Loucy (cell line): ENCODE measurements at regions not wholly inside any gene's neighbourhood (a gene's known extent, or its start where the extent isn't known, plus 50 kb on each side); places are given as distances from the start of the nearest gene placed in this dataset.

Experiments used
- H2AFZ ChIP-seq: fragments of 200-600 bp; sonication (generic); 2 replicates; pipeline ENCODE4 v1.6.0; 2016; ENCODE audit warnings: antibody characterized with exemption, mild to moderate bottlenecking, low read length, moderate library complexity
- H3F3A ChIP-seq: fragments of 200-600 bp; 2 replicates; pipeline ENCODE4 v1.6.0; 2016; ENCODE audit warnings: antibody characterized with exemption, low read depth, mild to moderate bottlenecking
- H3K27me3 ChIP-seq: fragments of 200-600 bp; sonication (generic); 2 replicates; pipeline ENCODE4 v1.6.1; 2014; ENCODE audit warnings: low read length, mild to moderate bottlenecking; ENCODE audit not compliant: insufficient read depth, poor library complexity, severe bottlenecking
- H3K36me3 ChIP-seq: fragments of 200-600 bp; sonication (generic); 2 replicates; pipeline ENCODE4 v1.6.1; 2016; ENCODE audit warnings: low read length; ENCODE audit not compliant: insufficient read depth
- H3K4me1 ChIP-seq: fragments of 200-600 bp; sonication (generic); 2 replicates; pipeline ENCODE4 v1.5.1; 2014; ENCODE audit warnings: low read length, mild to moderate bottlenecking; ENCODE audit not compliant: insufficient read depth, poor library complexity, severe bottlenecking
- H3K4me2 ChIP-seq: fragments of 200-600 bp; sonication (generic); 2 replicates; pipeline ENCODE4 v1.6.0; 2014; ENCODE audit warnings: antibody characterized with exemption, low read length, low read depth, mild to moderate bottlenecking; ENCODE audit not compliant: poor library complexity, severe bottlenecking
- H3K4me3 ChIP-seq: fragments of 200-600 bp; sonication (generic); 2 replicates; pipeline ENCODE4 v1.5.1; 2014; ENCODE audit warnings: low read length, mild to moderate bottlenecking, mixed read lengths; ENCODE audit not compliant: poor library complexity, severe bottlenecking
- H3K79me2 ChIP-seq: fragments of 200-600 bp; sonication (generic); 2 replicates; pipeline ENCODE4 v1.6.1; 2014; ENCODE audit warnings: low read length; ENCODE audit not compliant: insufficient read depth
- H3K9ac ChIP-seq: fragments of 200-600 bp; sonication (generic); 2 replicates; pipeline ENCODE4 v1.6.0; 2014; ENCODE audit warnings: mild to moderate bottlenecking, low read depth, low read length, moderate library complexity; ENCODE audit not compliant: poor library complexity, severe bottlenecking
- H3K9me2 ChIP-seq: fragments of 200-600 bp; sonication (generic); replicated peaks from 2 replicates; pipeline ENCODE4 v1.6.1; 2016; ENCODE audit warnings: low read depth, low read length, mixed read lengths
- H3K9me3 ChIP-seq: fragments of 200-600 bp; sonication (generic); 2 replicates; pipeline ENCODE4 v1.6.1; 2014; ENCODE audit warnings: mild to moderate bottlenecking, antibody characterized with exemption, low read length, low read depth; ENCODE audit not compliant: insufficient read depth
- H4K20me1 ChIP-seq: fragments of 200-600 bp; sonication (generic); 2 replicates; pipeline ENCODE4 v1.6.0; 2014; ENCODE audit warnings: antibody characterized with exemption, low read length, mild to moderate bottlenecking; ENCODE audit not compliant: insufficient read depth, poor library complexity, severe bottlenecking
- EZH2phosphoT487 ChIP-seq: fragments of 200-600 bp; IDR thresholded peaks from 2 replicates; pipeline ENCODE4 v1.6.1; 2018; ENCODE audit warnings: antibody characterized with exemption, mild to moderate bottlenecking, moderate library complexity, borderline replicate concordance
- TF ChIP-seq, protein P1 (sequence below): fragments of 200-600 bp; sonication (generic); conservative IDR thresholded peaks from 2 replicates; pipeline ENCODE4 v1.5.1; 2014; ENCODE audit warnings: mild to moderate bottlenecking, antibody characterized with exemption, low read length

DNA sequence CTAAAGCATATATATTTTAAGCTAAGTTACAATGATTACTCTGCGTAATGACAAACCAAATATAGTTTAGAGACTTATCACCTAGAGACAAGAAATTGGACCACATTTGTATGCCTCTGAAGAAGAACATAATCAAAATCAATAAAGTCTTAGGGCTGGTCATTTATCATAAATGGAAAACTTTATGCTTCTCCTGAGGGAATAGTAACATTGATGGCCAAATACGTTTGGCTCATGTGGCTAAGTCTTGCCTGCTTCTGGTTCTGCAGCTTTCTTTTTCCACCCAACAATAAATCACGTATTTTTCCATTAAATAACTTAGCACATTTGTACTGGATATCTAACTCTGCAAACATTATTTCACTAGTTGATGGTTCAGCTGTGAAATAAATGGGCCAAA is 458.4 kb downstream of the SLITRK1 start:
- H3K4me2 ChIP-seq, result no peak overlapping the region
- H3K36me3 ChIP-seq, result no peaks in the 10 kb centered on the region
- no peaks in the 10 kb centered on the region for H4K20me1 ChIP-seq

GRCh38 chr13:83423381-83423780 is 458.9 kb downstream of the SLITRK1 start:
- Histone ChIP-seq H4K20me1 (no peaks in the 10 kb centered on the region), H3K4me3 (no peak overlapping the region), H3K27me3 (no peaks in the 10 kb centered on the region), H2AFZ (no peak overlapping the region), H3K4me1 (no peaks in the 10 kb centered on the region), H3K9me3 (no peaks in the 10 kb centered on the region), H3K9me2 (no peaks in the 10 kb centered on the region), H3K4me2 (no peak overlapping the region), H3K36me3 (no peaks in the 10 kb centered on the region), H3K9ac (no peak overlapping the region), H3F3A (no peaks in the 10 kb centered on the region), H3K79me2 (no peaks in the 10 kb centered on the region)
- TF ChIP-seq EZH2phosphoT487, result no peak
- TF ChIP-seq, protein P1, sequence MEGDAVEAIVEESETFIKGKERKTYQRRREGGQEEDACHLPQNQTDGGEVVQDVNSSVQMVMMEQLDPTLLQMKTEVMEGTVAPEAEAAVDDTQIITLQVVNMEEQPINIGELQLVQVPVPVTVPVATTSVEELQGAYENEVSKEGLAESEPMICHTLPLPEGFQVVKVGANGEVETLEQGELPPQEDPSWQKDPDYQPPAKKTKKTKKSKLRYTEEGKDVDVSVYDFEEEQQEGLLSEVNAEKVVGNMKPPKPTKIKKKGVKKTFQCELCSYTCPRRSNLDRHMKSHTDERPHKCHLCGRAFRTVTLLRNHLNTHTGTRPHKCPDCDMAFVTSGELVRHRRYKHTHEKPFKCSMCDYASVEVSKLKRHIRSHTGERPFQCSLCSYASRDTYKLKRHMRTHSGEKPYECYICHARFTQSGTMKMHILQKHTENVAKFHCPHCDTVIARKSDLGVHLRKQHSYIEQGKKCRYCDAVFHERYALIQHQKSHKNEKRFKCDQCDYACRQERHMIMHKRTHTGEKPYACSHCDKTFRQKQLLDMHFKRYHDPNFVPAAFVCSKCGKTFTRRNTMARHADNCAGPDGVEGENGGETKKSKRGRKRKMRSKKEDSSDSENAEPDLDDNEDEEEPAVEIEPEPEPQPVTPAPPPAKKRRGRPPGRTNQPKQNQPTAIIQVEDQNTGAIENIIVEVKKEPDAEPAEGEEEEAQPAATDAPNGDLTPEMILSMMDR, result no peak

More for the DNA sequence above, 458.4 kb downstream of the SLITRK1 start:
- H3K4me1 ChIP-seq, result no peaks in the 10 kb centered on the region
- no peak for TF ChIP-seq EZH2phosphoT487
- TF ChIP-seq, protein P1, result no peak
- no peak overlapping the region for H3K9ac ChIP-seq
- H3K9me2 ChIP-seq, result no peaks in the 10 kb centered on the region
- no peaks in the 10 kb centered on the region for H3K9me3 ChIP-seq
- H3K4me3 ChIP-seq, result no peak overlapping the region
- no peaks in the 10 kb centered on the region for H3K27me3 ChIP-seq
- H3F3A ChIP-seq, result no peaks in the 10 kb centered on the region
- H2AFZ ChIP-seq, result no peak overlapping the region
- no peaks in the 10 kb centered on the region for H3K79me2 ChIP-seq

- no peak overlapping the region for H2AFZ ChIP-seq
- TF ChIP-seq EZH2phosphoT487, result no peak
- TF ChIP-seq, protein P1, result no peak
- H3K9me2 ChIP-seq, result no peaks in the 10 kb centered on the region
Measured at GRCh38 chr13:83414393-83414792, 467.9 kb downstream of the SLITRK1 start.

More at GRCh38 chr13:83414393-83414792, 467.9 kb downstream of the SLITRK1 start:
- Histone ChIP-seq H3K4me1 (no peaks in the 10 kb centered on the region), H3K4me2 (no peak overlapping the region), H4K20me1 (no peaks in the 10 kb centered on the region), H3K36me3 (no peaks in the 10 kb centered on the region), H3K9me3 (no peaks in the 10 kb centered on the region), H3F3A (no peaks in the 10 kb centered on the region), H3K4me3 (no peak overlapping the region), H3K27me3 (no peaks in the 10 kb centered on the region), H3K9ac (no peak overlapping the region), H3K79me2 (no peaks in the 10 kb centered on the region)
